Endothelial cell (in vitro differentiated cells): ENCODE measurements at regions not wholly inside any gene's neighbourhood (a gene's known extent, or its start where the extent isn't known, plus 50 kb on each side); places are given as distances from the start of the nearest gene placed in this dataset.

Source experiments
- DNase-seq: peaks from one replicate; pipeline ENCODE4 v3.0.0; 2021; ENCODE audit warnings: low spot score
- H3K27ac Mint-ChIP-seq: one replicate; pipeline ENCODE4 v1.8.0; 2021; ENCODE audit warnings: mixed read lengths, inconsistent platforms; ENCODE audit not compliant: unreplicated experiment
- H3K27me3 Mint-ChIP-seq: one replicate; pipeline ENCODE4 v1.8.0; 2021; ENCODE audit warnings: mild to moderate bottlenecking, moderate library complexity, mixed read lengths, inconsistent platforms; ENCODE audit not compliant: unreplicated experiment
- H3K36me3 Mint-ChIP-seq: one replicate; pipeline ENCODE4 v1.8.0; 2021; ENCODE audit warnings: mild to moderate bottlenecking, low read depth, mixed read lengths, inconsistent platforms; ENCODE audit not compliant: unreplicated experiment
- H3K4me1 Mint-ChIP-seq: one replicate; pipeline ENCODE4 v1.8.0; 2021; ENCODE audit warnings: mild to moderate bottlenecking, mixed read lengths, inconsistent platforms; ENCODE audit not compliant: unreplicated experiment
- H3K4me3 Mint-ChIP-seq: one replicate; pipeline ENCODE4 v1.8.0; 2021; ENCODE audit warnings: mild to moderate bottlenecking, mixed read lengths, inconsistent platforms; ENCODE audit not compliant: unreplicated experiment
- H3K9me3 Mint-ChIP-seq: one replicate; pipeline ENCODE4 v1.8.0; 2021; ENCODE audit warnings: mixed read lengths, inconsistent platforms; ENCODE audit not compliant: unreplicated experiment
- CTCF ChIP-seq: fragments of 200-600 bp; sonication (generic); IDR thresholded peaks from one replicate; pipeline ENCODE4 v1.5.0; 2021; ENCODE audit warnings: antibody characterized with exemption; ENCODE audit not compliant: unreplicated experiment

DNA sequence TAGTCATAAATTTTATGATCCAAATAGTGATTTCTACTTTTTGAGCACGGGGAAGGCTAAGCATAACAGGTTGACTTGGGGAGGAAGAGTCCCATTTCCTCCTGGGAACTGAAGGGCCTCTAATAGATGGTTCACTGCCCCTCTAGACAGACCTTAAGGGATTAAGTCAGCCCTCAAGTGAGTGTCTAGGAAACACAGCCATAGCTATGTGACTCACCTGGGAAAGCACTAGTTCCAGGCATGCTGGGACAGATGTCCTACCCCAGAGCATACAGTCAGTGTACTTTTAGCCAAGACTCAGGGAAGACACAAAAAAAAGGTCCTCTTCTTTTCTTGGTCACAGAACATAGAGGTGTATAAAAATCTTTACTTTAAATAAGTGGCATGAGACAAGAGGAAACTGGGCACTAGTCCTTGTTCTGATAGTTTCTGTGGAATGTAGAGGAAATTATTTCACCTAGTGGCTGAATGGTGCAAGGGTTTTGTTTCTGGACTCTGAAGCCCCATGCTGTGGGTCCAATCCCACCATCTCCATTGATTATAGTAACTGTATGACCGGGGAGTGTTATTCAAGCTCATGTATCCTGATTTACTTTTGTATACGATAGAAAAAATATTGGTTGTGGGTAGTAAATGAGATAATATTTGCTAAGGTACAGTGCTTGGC lies 86.0 kb downstream of the NREP start:
- no peaks in the 10 kb centered on the region for H3K36me3 Mint-ChIP-seq
- peaks cover 2% of the 10 kb centered on the region for H3K4me1 Mint-ChIP-seq
- no peak for TF ChIP-seq CTCF
- DNase-seq = no peak
- peaks cover 3% of the 10 kb centered on the region for H3K27me3 Mint-ChIP-seq
- no peaks in the 10 kb centered on the region for H3K9me3 Mint-ChIP-seq
- H3K27ac Mint-ChIP-seq = no peak overlapping the region
- no peak overlapping the region for H3K4me3 Mint-ChIP-seq

DNA sequence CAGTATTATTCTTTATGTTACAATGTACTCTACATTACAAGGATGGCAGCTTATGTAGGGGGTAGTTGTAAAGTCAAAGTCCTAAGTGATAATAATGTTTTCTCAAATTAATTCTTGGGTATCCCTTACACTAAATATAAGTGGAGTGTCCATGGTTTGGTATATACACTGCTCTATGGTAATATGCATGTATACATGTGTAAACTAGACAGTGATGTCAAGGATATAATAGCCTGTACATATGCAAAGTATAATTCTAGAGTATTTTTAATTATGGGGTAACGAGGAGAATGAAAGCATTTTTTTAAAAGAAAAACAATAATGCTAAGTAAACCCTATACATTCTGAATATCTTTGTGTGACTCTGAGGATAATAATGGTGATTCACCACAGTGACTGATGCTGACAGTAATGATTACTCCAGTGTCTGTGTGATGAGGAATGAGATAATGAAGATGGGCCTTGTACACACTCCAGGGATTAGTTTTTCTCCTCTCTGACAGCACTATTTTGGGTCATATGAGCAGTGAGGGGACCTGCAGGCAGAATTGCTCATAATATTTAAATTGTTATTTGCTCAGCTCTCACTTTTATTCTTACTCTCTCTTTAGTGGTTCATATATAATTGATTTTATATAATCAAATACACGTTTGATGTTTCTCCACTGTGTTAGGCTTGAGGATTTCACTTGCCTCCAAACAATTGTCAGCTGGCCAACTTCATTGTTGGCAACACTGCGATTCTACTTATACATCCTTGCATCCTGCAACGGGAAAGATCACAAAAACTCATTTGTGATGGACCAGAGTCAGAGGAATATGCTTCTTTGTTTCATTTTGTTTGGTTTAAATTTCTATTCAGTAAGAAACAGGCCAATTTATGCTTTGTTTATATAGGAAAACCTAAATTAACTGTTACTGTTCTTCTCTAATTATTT lies 88.2 kb downstream of the NREP start:
- Mint-ChIP-seq H3K9me3 (no peaks in the 10 kb centered on the region), H3K4me3 (no peak overlapping the region), H3K27ac (no peak overlapping the region), H3K27me3 (peaks cover 3% of the 10 kb centered on the region), H3K36me3 (no peaks in the 10 kb centered on the region), H3K4me1 (peaks cover 2% of the 10 kb centered on the region)
- DNase-seq = no peak
- no peak for TF ChIP-seq CTCF

- peaks cover 6% of the 10 kb centered on the region for H3K4me1 Mint-ChIP-seq
- H3K4me3 Mint-ChIP-seq = no peak overlapping the region
- no peaks in the 10 kb centered on the region for H3K9me3 Mint-ChIP-seq
- peaks cover 3% of the 10 kb centered on the region for H3K27me3 Mint-ChIP-seq
- H3K27ac Mint-ChIP-seq = no peak overlapping the region
- H3K36me3 Mint-ChIP-seq = no peaks in the 10 kb centered on the region
- DNase-seq = no peak
- TF ChIP-seq CTCF = no peak
Measured at GRCh38 chr5:111667128-111667736, 89.8 kb downstream of the NREP start.

DNA sequence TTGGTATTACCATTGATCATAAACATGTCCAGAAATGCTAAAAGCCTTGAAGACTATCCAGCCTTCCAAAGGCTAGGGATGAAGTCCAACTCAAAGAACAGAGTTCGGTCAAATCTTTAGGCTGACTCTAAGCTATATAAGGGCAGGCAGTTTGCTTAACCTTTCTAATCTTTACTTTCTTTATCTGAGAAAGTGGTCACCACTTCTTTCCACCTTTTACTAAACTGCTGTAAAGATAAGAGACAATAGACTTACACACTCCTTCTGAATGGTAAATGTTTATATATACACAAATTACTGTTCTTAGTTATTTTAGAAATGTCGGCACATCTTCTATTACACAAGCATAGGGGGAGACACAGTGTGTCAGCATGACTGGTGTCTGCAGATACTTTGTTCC lies 100.4 kb downstream of the NREP start:
- Mint-ChIP-seq H3K4me1 (no peaks in the 10 kb centered on the region), H3K27me3 (no peaks in the 10 kb centered on the region), H3K27ac (no peak overlapping the region), H3K4me3 (no peak overlapping the region), H3K36me3 (peaks cover 7% of the 10 kb centered on the region), H3K9me3 (peaks cover 7% of the 10 kb centered on the region)
- no peak for TF ChIP-seq CTCF
- DNase-seq = no peak
